Neural crest cell (in vitro differentiated cells): ENCODE measurements at regions not wholly inside any gene's neighbourhood (a gene's known extent, or its start where the extent isn't known, plus 50 kb on each side); places are given as distances from the start of the nearest gene placed in this dataset.

Source experiments
- DNase-seq: peaks from one replicate; pipeline ENCODE4 v3.0.0; 2021; ENCODE audit warnings: low read depth, mixed read lengths, low spot score
- H3K27ac Mint-ChIP-seq: one replicate; pipeline ENCODE4 v1.8.0; 2021; ENCODE audit warnings: mild to moderate bottlenecking, mixed read lengths; ENCODE audit not compliant: unreplicated experiment
- H3K27me3 Mint-ChIP-seq: 2 replicates; pipeline ENCODE4 v1.8.0; 2021; ENCODE audit warnings: low read depth, mild to moderate bottlenecking, mixed read lengths
- H3K36me3 Mint-ChIP-seq: 2 replicates; pipeline ENCODE4 v1.8.0; 2021; ENCODE audit warnings: low read depth, mild to moderate bottlenecking, mixed read lengths
- H3K4me1 Mint-ChIP-seq: 2 replicates; pipeline ENCODE4 v1.8.0; 2021; ENCODE audit warnings: mixed read lengths
- H3K4me3 Mint-ChIP-seq: one replicate; pipeline ENCODE4 v1.8.0; 2021; ENCODE audit warnings: mild to moderate bottlenecking, mixed read lengths
- H3K9me3 Mint-ChIP-seq: 2 replicates; pipeline ENCODE4 v1.8.0; 2021; ENCODE audit warnings: mixed read lengths
- CTCF ChIP-seq: fragments of 200-600 bp; sonication (generic); conservative IDR thresholded peaks from 2 replicates; pipeline ENCODE4 v1.5.0; 2021; ENCODE audit warnings: antibody characterized with exemption, mild to moderate bottlenecking

DNA sequence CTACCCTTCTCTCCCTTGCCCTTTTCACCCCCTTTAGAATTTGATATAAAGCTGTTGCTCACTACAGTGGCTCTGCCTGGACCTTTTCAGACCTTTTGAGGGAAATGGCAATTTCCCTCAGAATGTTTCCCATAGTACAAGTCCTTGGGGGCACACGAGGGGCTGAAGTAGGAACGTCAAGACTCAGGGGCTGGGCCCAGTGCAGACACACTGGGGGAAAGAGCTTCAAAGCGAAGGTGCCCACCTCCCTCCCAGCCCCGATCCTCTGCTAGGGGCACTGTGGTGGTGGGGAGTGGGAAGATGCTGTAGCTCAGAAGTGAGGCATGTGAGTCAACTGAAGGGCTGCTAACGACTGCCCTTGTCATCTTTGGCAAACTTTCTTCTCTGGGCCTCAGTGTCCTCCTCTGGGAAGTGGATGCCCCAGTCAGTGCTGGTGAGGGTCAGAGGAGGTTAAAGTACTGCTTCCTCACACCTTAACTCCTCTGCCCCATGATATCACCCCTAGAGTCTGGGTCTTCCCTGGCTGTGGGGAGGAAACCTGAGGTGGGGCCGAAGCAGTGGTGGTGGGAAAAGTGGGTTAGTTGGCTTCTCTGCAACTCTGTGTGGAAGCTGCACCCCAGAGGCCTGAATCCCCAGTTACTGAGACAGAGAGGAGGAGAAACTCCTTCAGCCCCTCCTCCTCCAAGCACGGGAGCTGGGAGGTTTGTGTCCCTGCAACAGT, 425.3 kb upstream of the B3GAT1 start:
- no peak overlapping the region for H3K4me3 Mint-ChIP-seq
- H3K36me3 Mint-ChIP-seq, result no peaks in the 10 kb centered on the region
- peaks cover 10% of the 10 kb centered on the region for H3K9me3 Mint-ChIP-seq
- H3K4me1 Mint-ChIP-seq, result peaks cover 19% of the 10 kb centered on the region
- no peak for TF ChIP-seq CTCF
- H3K27ac Mint-ChIP-seq, result no peak overlapping the region
- H3K27me3 Mint-ChIP-seq, result peaks cover 18% of the 10 kb centered on the region
- no peak for DNase-seq

DNA sequence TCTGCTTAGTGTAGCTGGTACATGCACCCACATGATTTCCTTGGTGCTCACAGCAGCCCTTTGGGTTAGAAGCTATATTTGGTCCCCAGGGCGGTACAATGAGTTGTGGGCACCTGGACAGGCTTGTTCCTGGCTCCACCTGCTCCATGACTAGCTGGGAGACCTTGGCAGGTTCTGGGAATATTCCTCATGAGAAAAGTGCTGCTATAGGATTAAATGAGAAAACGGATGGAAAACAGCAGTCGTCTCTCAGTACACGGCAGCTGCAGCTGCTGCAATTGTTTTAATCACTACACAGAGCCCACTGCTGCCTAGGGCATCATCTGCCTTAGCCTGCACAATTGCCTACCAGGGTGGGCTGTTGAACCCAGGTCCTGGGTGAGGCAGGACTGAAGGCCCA, 424.5 kb upstream of the B3GAT1 start:
- TF ChIP-seq CTCF, result no peak
- no peak for DNase-seq
- no peaks in the 10 kb centered on the region for H3K36me3 Mint-ChIP-seq
- H3K4me1 Mint-ChIP-seq, result peaks cover 19% of the 10 kb centered on the region
- H3K27ac Mint-ChIP-seq, result no peak overlapping the region
- peaks cover 17% of the 10 kb centered on the region for H3K27me3 Mint-ChIP-seq
- no peak overlapping the region for H3K4me3 Mint-ChIP-seq
- peaks cover 13% of the 10 kb centered on the region for H3K9me3 Mint-ChIP-seq

DNA sequence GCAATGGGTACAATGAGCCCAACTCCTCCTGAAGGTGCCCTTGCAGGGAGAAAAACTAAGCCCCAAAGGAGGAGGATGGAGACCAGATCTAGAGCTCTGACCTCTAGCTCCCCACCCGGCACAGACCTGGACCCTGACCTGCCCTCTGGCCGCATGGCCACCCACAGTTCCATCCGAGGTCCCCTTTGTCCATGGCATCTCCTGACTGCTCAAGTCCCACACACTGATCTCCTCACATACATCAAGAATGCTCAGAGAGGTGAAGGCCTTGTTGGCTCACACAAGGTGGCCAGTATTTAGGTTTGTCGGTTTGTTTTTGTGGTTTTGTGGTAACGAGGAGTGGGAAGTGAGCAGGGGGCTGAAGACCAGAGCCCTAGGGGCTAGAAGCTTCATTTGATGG, 423.5 kb upstream of the B3GAT1 start:
- TF ChIP-seq CTCF, result no peak
- Mint-ChIP-seq H3K9me3 (peaks cover 20% of the 10 kb centered on the region), H3K4me3 (no peak overlapping the region), H3K4me1 (peaks cover 19% of the 10 kb centered on the region), H3K27ac (no peak overlapping the region), H3K27me3 (peaks cover 10% of the 10 kb centered on the region), H3K36me3 (peaks cover 2% of the 10 kb centered on the region)
- no peak for DNase-seq

- Mint-ChIP-seq H3K27me3 (peaks cover 10% of the 10 kb centered on the region), H3K9me3 (peaks cover 27% of the 10 kb centered on the region), H3K27ac (no peak overlapping the region), H3K4me3 (no peak overlapping the region), H3K36me3 (peaks cover 2% of the 10 kb centered on the region), H3K4me1 (no peaks in the 10 kb centered on the region)
- no peak for TF ChIP-seq CTCF
- no peak for DNase-seq
Observed at GRCh38 chr11:134830312-134830711, 418.3 kb upstream of the B3GAT1 start.

DNA sequence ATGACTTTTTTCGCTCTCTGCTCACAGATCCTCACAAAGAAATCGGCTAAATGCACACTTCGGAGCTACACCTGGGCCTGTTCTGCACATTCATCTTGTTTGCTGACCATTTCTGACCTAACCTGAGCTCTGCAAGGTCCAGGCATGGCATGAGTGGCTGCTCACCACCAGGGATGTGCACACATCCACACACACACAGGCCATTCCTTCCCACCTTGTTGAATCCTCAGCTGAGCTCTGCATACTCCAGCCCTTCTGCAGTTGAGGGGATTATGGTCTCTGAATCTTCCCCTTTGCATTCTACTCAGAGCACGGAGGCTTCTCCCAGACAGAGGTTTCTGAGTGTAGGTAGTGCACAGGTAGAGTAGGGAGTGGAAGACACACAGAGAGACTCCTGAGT, 411.9 kb upstream of the B3GAT1 start:
- Mint-ChIP-seq H3K36me3 (no peaks in the 10 kb centered on the region), H3K27ac (no peak overlapping the region), H3K27me3 (peaks cover 7% of the 10 kb centered on the region), H3K4me3 (no peak overlapping the region), H3K9me3 (no peaks in the 10 kb centered on the region), H3K4me1 (peaks cover 4% of the 10 kb centered on the region)
- TF ChIP-seq CTCF, result no peak
- DNase-seq, result no peak
